ENCODE measurements at regions not wholly inside any gene's neighbourhood (a gene's known extent, or its start where the extent isn't known, plus 50 kb on each side); places are given as distances from the start of the nearest gene placed in this dataset.

- Histone ChIP-seq H3K79me2 (ENCODE audit: insufficient read depth) (no peaks in the 10 kb centered on the region), H3K9me2 (no peaks in the 10 kb centered on the region), H3K9ac (no peak overlapping the region), H3K4me3 (ENCODE audit: low read depth in 2 of 2, low read length in 1 of 2) (no peak overlapping the region), H4K20me1 (ENCODE audit: insufficient read depth) (no peaks in the 10 kb centered on the region), H3K27me3 (ENCODE audit: insufficient read depth) (no peaks in the 10 kb centered on the region), H3F3A (replicated peaks; ENCODE audit: insufficient read depth) (peaks cover 4% of the 10 kb centered on the region), H3K4me2 (no peak overlapping the region), H3K9me3 (no peaks in the 10 kb centered on the region), H3K36me3 (replicated peaks in 1 of 2; ENCODE audit: control insufficient read depth in 1 of 2, insufficient read depth in 2 of 2, low read length in 1 of 2) (no peaks in the 10 kb centered on the region), H3K27ac (ENCODE audit: low read depth in 2 of 2, low read length in 1 of 2) (peak overlapping the region in 1 of 2 experiments; percentile 28; a peak in 1 of 4 replicates), H2AFZ (ENCODE audit: low read depth) (0 out of 2 replicates have a peak overlapping the region, but pooled peaks have one; percentile 45), H3K4me1 (ENCODE audit: control insufficient read depth in 1 of 2, insufficient read depth in 2 of 2, low read depth in 1 of 2, low read length in 1 of 2) (peaks cover 0 to 20% of the 10 kb centered on the region in 2 experiments; a peak in 2 of 4 replicates)
- ChIA-PET CTCF (interaction anchor here (1.0 to 2.0 kb wide), 6 partner anchors 10 to 1625 kb away, joined by 3 to 18 read pairs (median 4); no protein-coding TSS in a partner anchor), POLR2A (no interaction called here)
- DNase-seq: no peak
- TF ChIP-seq POLR2AphosphoS5 (IDR thresholded peaks at IDR 0.05; ENCODE audit: low read depth, low read length): no peak
- TF ChIP-seq FOXJ3 (CRISPR knock-in tag; IDR thresholded peaks at IDR 0.05): no peak
- TF ChIP-seq CHD2 (IDR thresholded peaks at IDR 0.05; ENCODE audit: low read length, partially characterized antibody): no peak
- no peak for TF ChIP-seq ELF1 (IDR thresholded peaks at IDR 0.05)
- no peak for TF ChIP-seq EZH2phosphoT487 (IDR thresholded peaks at IDR 0.05; ENCODE audit: borderline replicate concordance, low read depth)
- WGBS (ENCODE audit: low lambda C conversion rate): 79% methylated on average over 1 of the region's 1 CpG
These were observed 336.5 kb upstream of the SLC39A10 start for GRCh38 chr2:195320413-195320973.

DNA sequence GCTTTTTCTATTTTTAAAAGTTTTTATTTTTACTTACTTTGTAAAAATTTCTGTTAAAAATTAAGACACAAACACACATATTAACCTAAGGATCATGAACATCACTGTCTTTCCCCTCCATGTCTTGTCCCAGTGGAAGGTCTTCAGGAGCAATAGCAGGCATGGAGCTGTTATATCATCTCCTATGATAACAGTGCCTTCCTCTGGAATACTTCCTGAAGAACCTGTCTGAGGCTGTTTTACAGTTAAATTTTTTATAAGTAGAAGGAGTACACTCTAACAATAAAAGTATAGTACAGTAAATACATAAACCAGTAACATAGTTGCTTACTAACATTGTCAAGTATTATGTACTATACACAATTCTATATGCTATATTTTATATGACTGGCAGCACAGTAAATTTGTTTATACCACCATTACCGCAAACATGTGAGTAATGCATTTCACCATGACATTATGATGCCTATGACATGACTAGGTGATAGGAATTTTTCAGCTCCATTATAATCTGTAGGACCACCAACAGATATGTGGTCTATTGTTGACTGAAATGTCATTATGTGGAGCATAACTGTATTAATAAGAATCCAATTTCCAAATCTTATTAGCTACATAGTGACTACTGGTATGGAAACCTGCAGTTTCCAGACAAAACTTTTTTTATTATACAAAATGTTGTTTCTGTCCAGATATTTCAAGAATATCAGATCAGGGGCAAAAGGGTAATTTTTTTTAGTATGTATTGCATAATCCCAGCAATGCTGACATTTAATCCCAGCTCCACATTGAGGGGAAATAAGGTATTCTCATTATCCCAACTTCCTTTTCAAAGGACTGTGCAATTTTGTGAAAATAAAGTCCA lies 337.2 kb upstream of the SLC39A10 start:
- ChIA-PET POLR2A (no interaction called here), CTCF (interaction anchor here (0.7 to 2.0 kb wide), 9 partner anchors 11 to 1625 kb away, joined by 3 to 18 read pairs (median 5); partner anchors contain the start of gene SLC39A10)
- Histone ChIP-seq H3K9me3 (no peaks in the 10 kb centered on the region), H3K4me1 (ENCODE audit: control insufficient read depth in 1 of 2, insufficient read depth in 2 of 2, low read depth in 1 of 2, low read length in 1 of 2) (peaks cover 0 to 20% of the 10 kb centered on the region in 2 experiments; a peak in 2 of 4 replicates), H3K79me2 (ENCODE audit: insufficient read depth) (no peaks in the 10 kb centered on the region), H3K27ac (ENCODE audit: low read depth in 2 of 2, low read length in 1 of 2) (no peak overlapping the region), H4K20me1 (ENCODE audit: insufficient read depth) (no peaks in the 10 kb centered on the region), H3K4me3 (ENCODE audit: low read depth in 2 of 2, low read length in 1 of 2) (no peak overlapping the region), H3K9ac (no peak overlapping the region), H3K36me3 (replicated peaks in 1 of 2; ENCODE audit: control insufficient read depth in 1 of 2, insufficient read depth in 2 of 2, low read length in 1 of 2) (no peaks in the 10 kb centered on the region), H3K27me3 (ENCODE audit: insufficient read depth) (no peaks in the 10 kb centered on the region), H2AFZ (ENCODE audit: low read depth) (0 out of 2 replicates have a peak overlapping the region, but pooled peaks have one; percentile 45), H3K4me2 (no peak overlapping the region), H3F3A (replicated peaks; ENCODE audit: insufficient read depth) (peaks cover 4% of the 10 kb centered on the region), H3K9me2 (no peaks in the 10 kb centered on the region)
- DNase-seq: no peak
- TF ChIP-seq IRF3 (IDR thresholded peaks at IDR 0.05; ENCODE audit: low read depth, low read length) (no peak), SIN3A (IDR thresholded peaks at IDR 0.05; ENCODE audit: borderline replicate concordance, low read depth, low read length) (no peak), FOXM1 (IDR thresholded peaks at IDR 0.05; ENCODE audit: low read depth) (no peak), GABPA (IDR thresholded peaks at IDR 0.05; ENCODE audit: low read depth) (no peak), NRF1 (IDR thresholded peaks at IDR 0.05; ENCODE audit: low read depth, low read length) (no peak), EZH2phosphoT487 (IDR thresholded peaks at IDR 0.05; ENCODE audit: borderline replicate concordance, low read depth) (no peak), EP300 (IDR thresholded peaks at IDR 0.05; ENCODE audit: borderline replicate concordance in 1 of 2, low read depth in 1 of 2, low read length in 1 of 2) (no peak), ELF1 (IDR thresholded peaks at IDR 0.05) (no peak), CHD2 (IDR thresholded peaks at IDR 0.05; ENCODE audit: low read length, partially characterized antibody) (no peak), PBX3 (IDR thresholded peaks at IDR 0.05) (no peak), MXI1 (IDR thresholded peaks at IDR 0.05; ENCODE audit: low read depth, low read length) (no peak), TAF1 (IDR thresholded peaks at IDR 0.05; ENCODE audit: borderline replicate concordance, low read depth, low read length) (no peak), FOSL2 (IDR thresholded peaks at IDR 0.05; ENCODE audit: borderline replicate concordance, low read depth) (no peak), MEF2A (IDR thresholded peaks at IDR 0.05; ENCODE audit: borderline replicate concordance, low read depth) (no peak), FOXJ3 (CRISPR knock-in tag; IDR thresholded peaks at IDR 0.05) (no peak), SMC3 (IDR thresholded peaks at IDR 0.05; ENCODE audit: low read depth, low read length) (no peak), YY1 (IDR thresholded peaks at IDR 0.05; ENCODE audit: low read depth) (no peak)
- TF ChIP-seq, protein P1, sequence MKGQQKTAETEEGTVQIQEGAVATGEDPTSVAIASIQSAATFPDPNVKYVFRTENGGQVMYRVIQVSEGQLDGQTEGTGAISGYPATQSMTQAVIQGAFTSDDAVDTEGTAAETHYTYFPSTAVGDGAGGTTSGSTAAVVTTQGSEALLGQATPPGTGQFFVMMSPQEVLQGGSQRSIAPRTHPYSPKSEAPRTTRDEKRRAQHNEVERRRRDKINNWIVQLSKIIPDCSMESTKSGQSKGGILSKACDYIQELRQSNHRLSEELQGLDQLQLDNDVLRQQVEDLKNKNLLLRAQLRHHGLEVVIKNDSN (IDR thresholded peaks at IDR 0.05; ENCODE audit: borderline replicate concordance, low read depth): no peak
- 0% methylated on average over 1 of the region's 1 CpG for WGBS (ENCODE audit: low lambda C conversion rate)
